Thyroid gland (tissue), 4 donors: ENCODE measurements at regions not wholly inside any gene's neighbourhood (a gene's known extent, or its start where the extent isn't known, plus 50 kb on each side); places are given as distances from the start of the nearest gene placed in this dataset.

Experiments
- DNase-seq, 2 donors: peaks; one replicate each; pipeline ENCODE4 v3.0.0-alpha.2; 2019
- H3K27ac ChIP-seq, 3 donors: fragments of 200-600 bp; sonication (generic); 1 replicate in 2 of 3; 2 replicates in 1 of 3; pipeline ENCODE4 v1.5.1; 2016 to 2019; ENCODE audit warnings: mild to moderate bottlenecking in 1 of 3, moderate library complexity in 1 of 3
- H3K27me3 ChIP-seq: fragments of 200-600 bp; sonication (generic); one replicate; pipeline ENCODE4 v1.5.1; 2019
- H3K36me3 ChIP-seq, 2 donors: fragments of 200-600 bp; sonication (generic); one replicate each; pipeline ENCODE4 v1.5.1; 2016 to 2019
- H3K4me1 ChIP-seq, 2 donors: fragments of 200-600 bp; sonication (generic); one replicate each; pipeline ENCODE4 v1.5.1; 2017 to 2019
- H3K4me3 ChIP-seq, 3 donors: fragments of 200-600 bp; sonication (generic); replicated peaks in 1 of 3; 1 replicate in 2 of 3; 2 replicates in 1 of 3; pipeline ENCODE4 v1.5.1; 2016; ENCODE audit warnings: mild to moderate bottlenecking in 1 of 3
- H3K9me3 ChIP-seq: fragments of 200-600 bp; sonication (generic); one replicate; pipeline ENCODE4 v1.5.1; 2017
- CTCF ChIP-seq, 6 experiments: fragments of 200-600 bp in 3 of 6; fragments of 450-650 bp in 3 of 6; sonication (generic) in 3 of 6; IDR thresholded peaks; one replicate each; pipeline ENCODE4 v1.5.1; 2016 to 2019; ENCODE audit warnings: antibody characterized with exemption in 6 of 6, mild to moderate bottlenecking in 2 of 6, inconsistent platforms in 1 of 6, moderate library complexity in 1 of 6
- POLR2A ChIP-seq, 2 donors: fragments of 450-650 bp; IDR thresholded peaks; one replicate each; pipeline ENCODE4 v1.6.1; 2017; ENCODE audit warnings: antibody characterized with exemption in 2 of 2, mild to moderate bottlenecking in 2 of 2, moderate library complexity in 1 of 2
- WGBS, 2 donors: methylation state at CpG; one replicate each; pipeline ENCODE4 v1.1.5; 2017; 5-methylcytosine and 5-hydroxymethylcytosine counted together
- intact Hi-C: fragments of 100-400 bp; cut with DNase I; formaldehyde crosslinking; loops from one replicate; pipeline ENCODE4 v1.15.1; 2023

GRCh38 chr10:90162271-90162853 is 461.0 kb downstream of the KIF20B start:
- intact Hi-C loops: no loop called here
- H3K27ac ChIP-seq: no peak overlapping the region
- no peaks in the 10 kb centered on the region for H3K36me3 ChIP-seq
- 84 to 93% methylated on average over 2 of the region's 2 CpGs for WGBS, 2 donors
- no peaks in the 10 kb centered on the region for H3K9me3 ChIP-seq
- no peaks in the 10 kb centered on the region for H3K4me1 ChIP-seq
- no peak for TF ChIP-seq POLR2A (IDR thresholded peaks at IDR 0.05)
- no peak for TF ChIP-seq CTCF (IDR thresholded peaks at IDR 0.05)
- no peak overlapping the region for H3K4me3 ChIP-seq
- no peaks in the 10 kb centered on the region for H3K27me3 ChIP-seq
- DNase-seq: no peak

- no peak overlapping the region for H3K27ac ChIP-seq
- DNase-seq: no peak
- 33 to 48% methylated on average over 1 of the region's 1 CpG for WGBS, 2 donors
- TF ChIP-seq POLR2A (IDR thresholded peaks at IDR 0.05): no peak
- no peak for TF ChIP-seq CTCF (IDR thresholded peaks at IDR 0.05)
- no peaks in the 10 kb centered on the region for H3K36me3 ChIP-seq
- H3K9me3 ChIP-seq: no peaks in the 10 kb centered on the region
- no peaks in the 10 kb centered on the region for H3K4me1 ChIP-seq
- H3K4me3 ChIP-seq: no peak overlapping the region
- H3K27me3 ChIP-seq: no peaks in the 10 kb centered on the region
- intact Hi-C loops: no loop called here
Measured at GRCh38 chr10:90167174-90168064, 466.0 kb downstream of the KIF20B start.

- 91 to 94% methylated on average over 7 of the region's 7 CpGs for WGBS, 2 donors
- Histone ChIP-seq H3K9me3 (no peaks in the 10 kb centered on the region), H3K27ac (no peak overlapping the region), H3K4me1 (no peaks in the 10 kb centered on the region), H3K4me3 (no peak overlapping the region), H3K36me3 (no peaks in the 10 kb centered on the region), H3K27me3 (no peaks in the 10 kb centered on the region)
- intact Hi-C loops: no loop called here
- DNase-seq: no peak
- TF ChIP-seq POLR2A (IDR thresholded peaks at IDR 0.05) (no peak), CTCF (IDR thresholded peaks at IDR 0.05) (no peak)
Measured at GRCh38 chr10:90168244-90168643, 466.9 kb downstream of the KIF20B start.

GRCh38 chr10:90171014-90171722 is 469.8 kb downstream of the KIF20B start:
- H3K27me3 ChIP-seq: no peaks in the 10 kb centered on the region
- intact Hi-C loops: no loop called here
- no peak for TF ChIP-seq CTCF (IDR thresholded peaks at IDR 0.05)
- no peak for TF ChIP-seq POLR2A (IDR thresholded peaks at IDR 0.05)
- no peak for DNase-seq
- H3K27ac ChIP-seq: no peak overlapping the region
- no peaks in the 10 kb centered on the region for H3K36me3 ChIP-seq
- no peaks in the 10 kb centered on the region for H3K4me1 ChIP-seq
- no peaks in the 10 kb centered on the region for H3K9me3 ChIP-seq
- WGBS, 2 donors: 73 to 83% methylated on average over 2 of the region's 2 CpGs
- H3K4me3 ChIP-seq: no peak overlapping the region

- intact Hi-C loops: no loop called here
- no peak for TF ChIP-seq POLR2A (IDR thresholded peaks at IDR 0.05)
- no peak for TF ChIP-seq CTCF (IDR thresholded peaks at IDR 0.05)
Measured at GRCh38 chr10:90174531-90174930, 473.1 kb downstream of the KIF20B start.

More at GRCh38 chr10:90174531-90174930, 473.1 kb downstream of the KIF20B start:
- no peaks in the 10 kb centered on the region for H3K36me3 ChIP-seq
- H3K9me3 ChIP-seq: no peaks in the 10 kb centered on the region
- H3K27ac ChIP-seq: no peak overlapping the region
- no peak for DNase-seq
- H3K4me3 ChIP-seq: no peak overlapping the region
- 83 to 90% methylated on average over 3 of the region's 3 CpGs for WGBS, 2 donors
- no peaks in the 10 kb centered on the region for H3K4me1 ChIP-seq
- no peaks in the 10 kb centered on the region for H3K27me3 ChIP-seq
